Mammary epithelial cell (primary cell): ENCODE measurements at regions not wholly inside any gene's neighbourhood (a gene's known extent, or its start where the extent isn't known, plus 50 kb on each side); places are given as distances from the start of the nearest gene placed in this dataset.

Source experiments
- EZH2 ChIP-seq: IDR thresholded peaks from 2 replicates; pipeline ENCODE4 v1.6.1; 2012; ENCODE audit warnings: low read length, inconsistent platforms, borderline replicate concordance
- TF ChIP-seq, protein P1 (sequence below), 2 donors: IDR thresholded peaks in 1 of 2; conservative IDR thresholded peaks in 1 of 2; 2 replicates each; pipeline ENCODE4 v1.5.1; 2011 to 2012; ENCODE audit warnings: inconsistent platforms in 2 of 2, low read length in 2 of 2, mild to moderate bottlenecking in 2 of 2, control low read depth in 1 of 2, low read depth in 1 of 2; ENCODE audit not compliant: insufficient read depth in 1 of 2; ENCODE audit errors: extremely low read depth in 1 of 2

DNA sequence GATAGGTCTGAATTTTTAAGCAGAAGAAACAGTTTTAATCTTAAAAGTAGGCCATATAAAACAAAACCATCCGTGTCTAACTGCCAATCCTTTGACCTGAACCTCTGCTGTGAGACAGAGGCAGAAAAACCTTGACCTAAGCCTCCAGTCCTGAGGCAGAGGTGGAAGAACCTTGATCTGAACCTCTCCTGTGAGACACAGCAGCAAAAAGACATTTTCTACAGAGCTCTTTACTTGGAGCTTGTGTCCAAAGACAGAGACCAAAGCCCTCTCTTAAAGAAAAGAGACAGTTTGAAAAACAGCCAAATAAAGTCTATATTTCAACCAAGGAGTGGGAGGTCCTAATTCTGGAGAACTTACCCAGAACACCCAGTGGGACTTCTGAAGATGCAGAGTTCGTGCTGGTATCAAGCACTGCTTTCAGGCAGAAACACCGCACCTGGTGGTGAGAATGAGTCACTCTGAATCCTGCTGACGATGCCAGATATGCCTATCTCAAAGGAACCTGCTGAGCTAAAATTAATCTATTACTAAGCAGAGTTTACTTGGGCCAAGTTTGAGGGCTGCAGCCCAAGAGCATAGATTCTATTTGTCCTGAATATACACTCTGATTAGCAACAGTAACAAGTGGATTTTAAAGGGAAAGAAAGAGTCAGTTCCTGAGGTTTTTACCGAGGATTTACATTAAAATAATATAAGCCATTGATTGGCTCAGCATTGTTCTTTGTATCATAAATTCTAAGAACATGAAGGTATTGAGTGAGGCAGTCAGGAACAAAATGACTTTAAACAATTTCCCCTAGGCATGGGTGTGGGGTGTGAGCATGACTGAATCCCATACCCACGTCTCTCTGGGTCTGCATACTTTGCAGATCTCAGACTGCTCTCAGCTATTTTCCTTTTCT lies 806.4 kb downstream of the TRIB2 start:
- TF ChIP-seq, protein P1, sequence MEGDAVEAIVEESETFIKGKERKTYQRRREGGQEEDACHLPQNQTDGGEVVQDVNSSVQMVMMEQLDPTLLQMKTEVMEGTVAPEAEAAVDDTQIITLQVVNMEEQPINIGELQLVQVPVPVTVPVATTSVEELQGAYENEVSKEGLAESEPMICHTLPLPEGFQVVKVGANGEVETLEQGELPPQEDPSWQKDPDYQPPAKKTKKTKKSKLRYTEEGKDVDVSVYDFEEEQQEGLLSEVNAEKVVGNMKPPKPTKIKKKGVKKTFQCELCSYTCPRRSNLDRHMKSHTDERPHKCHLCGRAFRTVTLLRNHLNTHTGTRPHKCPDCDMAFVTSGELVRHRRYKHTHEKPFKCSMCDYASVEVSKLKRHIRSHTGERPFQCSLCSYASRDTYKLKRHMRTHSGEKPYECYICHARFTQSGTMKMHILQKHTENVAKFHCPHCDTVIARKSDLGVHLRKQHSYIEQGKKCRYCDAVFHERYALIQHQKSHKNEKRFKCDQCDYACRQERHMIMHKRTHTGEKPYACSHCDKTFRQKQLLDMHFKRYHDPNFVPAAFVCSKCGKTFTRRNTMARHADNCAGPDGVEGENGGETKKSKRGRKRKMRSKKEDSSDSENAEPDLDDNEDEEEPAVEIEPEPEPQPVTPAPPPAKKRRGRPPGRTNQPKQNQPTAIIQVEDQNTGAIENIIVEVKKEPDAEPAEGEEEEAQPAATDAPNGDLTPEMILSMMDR (conservative IDR thresholded peaks at IDR 0.05 in 1 of 2, IDR thresholded peaks at IDR 0.05 in 1 of 2; ENCODE audit: extremely low read depth in 1 of 2, insufficient read depth in 1 of 2, low read depth in 1 of 2, low read length in 2 of 2), result peak in 1 of 2 donors; percentile 20
- no peak for TF ChIP-seq EZH2
